NCI-H446 (cell line): ENCODE measurements at regions not wholly inside any gene's neighbourhood (a gene's known extent, or its start where the extent isn't known, plus 50 kb on each side); places are given as distances from the start of the nearest gene placed in this dataset.

ENCODE experiments used
- DNase-seq, 2 experiments: peaks; one replicate each; lab custom pipeline; 2025; lab: John Stamatoyannopoulos, UW

DNA sequence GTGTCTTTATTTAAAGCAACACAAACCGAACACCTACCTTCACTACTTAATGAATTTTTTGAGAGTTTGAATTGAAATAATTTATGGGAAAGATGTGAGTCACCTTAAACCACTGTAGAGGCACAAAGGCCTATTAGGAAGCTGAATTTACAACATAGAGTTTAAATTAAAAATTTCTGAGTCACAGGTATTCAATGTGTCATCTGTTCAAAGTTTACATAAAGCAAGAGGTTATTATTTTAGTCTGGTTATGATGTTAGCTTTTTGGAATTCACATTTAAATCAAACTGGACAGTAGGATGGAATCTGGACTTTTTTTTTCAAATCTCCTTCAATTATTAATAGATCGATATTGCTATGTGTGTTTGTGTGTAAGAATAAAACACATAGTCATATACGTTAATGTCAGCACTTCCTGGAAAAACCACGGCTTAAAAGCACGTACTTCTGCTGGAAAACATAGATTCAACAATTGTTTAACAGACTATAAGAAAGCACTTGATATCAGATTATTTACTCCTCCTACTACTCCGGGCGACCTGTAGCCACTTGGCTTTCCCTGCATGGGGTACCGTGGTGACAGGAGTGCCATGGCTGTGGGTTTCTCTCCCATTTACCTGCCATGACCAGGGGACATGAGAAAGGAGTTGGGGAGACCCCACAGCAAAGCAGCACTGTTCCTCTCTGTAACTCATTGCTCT is 638.6 kb downstream of the SEMA5A start:
- no peak for DNase-seq

DNA sequence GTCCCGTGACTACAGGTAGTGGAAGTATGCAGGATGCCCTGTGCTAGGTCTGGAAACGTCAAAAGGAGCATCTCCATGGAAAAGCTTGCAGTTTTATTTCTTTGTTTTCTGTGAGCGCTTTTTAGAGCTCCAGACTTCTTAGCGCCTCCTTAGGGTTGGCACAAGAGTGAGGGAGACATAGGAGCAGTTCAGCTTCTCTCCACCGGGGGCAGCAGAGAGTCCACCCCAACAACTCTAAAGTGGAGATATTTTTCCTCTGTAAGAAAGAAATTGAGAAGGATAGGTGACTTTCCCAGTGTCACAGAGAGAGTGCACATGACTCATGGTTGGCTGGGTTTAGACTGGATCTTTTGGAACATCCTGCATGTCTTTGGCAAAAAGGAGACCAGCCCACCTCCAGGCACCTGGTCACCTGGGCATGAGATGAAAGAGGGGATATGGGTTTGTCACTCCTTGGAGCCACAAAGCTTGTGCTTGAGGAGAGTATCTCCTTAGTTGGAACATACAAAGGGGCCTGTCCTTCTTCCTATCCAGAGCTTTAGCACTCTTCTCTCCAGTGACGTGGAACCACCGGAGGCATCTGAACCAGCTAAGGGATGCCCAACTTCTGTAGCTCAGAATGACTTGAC is 637.7 kb downstream of the SEMA5A start:
- DNase-seq, result peak; percentile 1 to 36

DNA sequence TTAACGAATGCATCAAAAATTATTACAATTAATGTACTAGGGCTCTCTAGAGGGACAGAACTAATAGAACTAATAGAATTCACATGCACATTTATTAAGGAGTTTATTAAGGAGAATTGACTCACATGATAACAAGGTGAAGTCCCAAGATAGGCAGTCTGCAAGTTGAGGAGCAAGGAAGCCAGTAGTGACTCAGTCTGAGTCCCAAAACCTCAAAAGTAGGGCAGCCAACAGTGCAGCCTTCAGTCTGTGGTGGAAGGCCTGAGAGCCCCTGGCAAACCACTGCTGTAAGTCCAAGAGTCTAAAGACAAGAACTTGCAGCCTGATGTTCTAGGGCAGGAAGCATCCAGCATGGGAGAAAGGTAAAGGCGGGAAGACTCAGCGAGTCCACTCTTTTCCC is 633.8 kb downstream of the SEMA5A start:
- no peak for DNase-seq

GRCh38 chr5:8913522-8913921 is 632.4 kb downstream of the SEMA5A start:
- no peak for DNase-seq

- DNase-seq, result no peak
Observed at GRCh38 chr5:8919096-8919495, 626.8 kb downstream of the SEMA5A start.

DNA sequence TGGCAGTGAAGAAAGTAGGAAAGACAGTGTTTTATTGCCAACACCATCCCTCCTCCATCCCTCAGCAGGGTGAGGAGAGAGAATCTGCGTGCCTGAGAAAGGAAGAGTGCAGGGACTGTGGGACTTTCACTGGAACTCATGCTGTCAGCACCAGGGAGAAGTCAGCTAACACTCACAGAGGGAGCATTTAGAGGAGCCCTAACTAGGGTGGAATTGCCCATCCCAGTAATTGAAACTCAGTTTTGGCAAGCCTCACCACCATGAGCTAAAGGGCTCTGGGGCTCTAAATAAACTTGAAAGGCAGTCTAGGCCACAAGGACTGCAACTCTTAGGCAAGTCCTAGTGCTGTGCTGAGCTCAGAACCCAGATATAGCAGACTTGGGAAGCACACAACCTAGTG is 622.3 kb downstream of the SEMA5A start:
- DNase-seq, result no peak

DNA sequence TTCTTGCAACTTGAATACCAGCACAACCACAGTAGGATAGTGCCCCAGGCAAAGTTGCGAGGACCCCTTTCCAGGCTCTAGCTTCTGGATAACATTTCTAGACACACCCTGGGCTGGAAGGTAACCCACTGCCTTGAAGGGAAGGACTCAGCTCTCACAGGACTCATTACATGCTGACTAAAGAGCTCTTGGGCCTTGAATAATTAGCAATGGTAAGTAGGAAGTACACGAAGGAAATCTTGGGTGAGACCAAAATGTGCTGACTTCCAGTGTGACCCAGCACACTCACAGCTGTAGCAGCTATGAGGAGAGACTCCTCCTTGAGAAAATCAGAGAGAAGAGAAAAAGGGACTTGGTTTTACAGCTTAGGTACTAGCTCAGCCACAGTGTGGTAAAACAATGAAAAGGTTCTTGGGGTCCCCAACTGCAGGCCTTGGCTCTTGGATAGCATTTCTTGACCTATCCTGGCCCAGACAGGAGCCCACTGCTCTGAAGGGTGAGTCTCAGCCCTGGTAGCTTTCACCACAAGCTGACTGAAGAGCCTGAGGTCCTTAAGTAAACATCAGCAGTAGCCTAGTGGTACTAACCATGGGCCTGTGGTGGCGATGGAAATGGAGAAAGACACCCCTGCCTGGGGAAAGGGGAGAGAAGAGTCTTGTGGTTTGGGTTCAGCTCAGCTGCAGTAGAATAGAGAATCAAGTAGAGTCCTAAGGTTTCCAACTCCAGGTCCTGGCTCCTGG is 621.7 kb downstream of the SEMA5A start:
- DNase-seq, result no peak

DNA sequence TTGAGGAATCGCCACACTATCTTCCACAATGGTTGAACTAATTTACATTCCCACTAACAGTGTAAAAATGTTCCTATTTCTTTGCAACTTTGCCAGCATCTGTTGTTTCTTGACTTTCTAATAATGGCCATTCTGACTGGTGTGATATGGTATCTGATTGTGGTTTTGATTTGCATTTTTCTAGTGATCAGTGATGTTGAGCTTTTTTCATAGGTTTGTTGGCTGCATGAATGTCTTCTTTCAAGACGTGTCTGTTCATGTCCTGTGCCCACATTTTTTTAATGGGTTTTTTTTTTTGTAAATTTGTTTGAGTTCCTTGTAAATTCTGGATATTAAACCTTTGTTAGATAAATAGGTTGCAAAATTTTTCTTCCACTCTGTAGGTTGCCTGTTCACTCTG is 615.9 kb downstream of the SEMA5A start:
- DNase-seq, result no peak

- no peak for DNase-seq
Observed at GRCh38 chr5:8934455-8934854, 611.4 kb downstream of the SEMA5A start.

- no peak for DNase-seq
Observed at GRCh38 chr5:8940934-8941333, 604.9 kb downstream of the SEMA5A start.

GRCh38 chr5:8943301-8943700 is 602.6 kb downstream of the SEMA5A start:
- DNase-seq, result no peak

- no peak for DNase-seq
Observed at GRCh38 chr5:8944005-8944404, 601.9 kb downstream of the SEMA5A start.

- DNase-seq, result no peak
Observed at GRCh38 chr5:8945972-8946371, 599.9 kb downstream of the SEMA5A start.

DNA sequence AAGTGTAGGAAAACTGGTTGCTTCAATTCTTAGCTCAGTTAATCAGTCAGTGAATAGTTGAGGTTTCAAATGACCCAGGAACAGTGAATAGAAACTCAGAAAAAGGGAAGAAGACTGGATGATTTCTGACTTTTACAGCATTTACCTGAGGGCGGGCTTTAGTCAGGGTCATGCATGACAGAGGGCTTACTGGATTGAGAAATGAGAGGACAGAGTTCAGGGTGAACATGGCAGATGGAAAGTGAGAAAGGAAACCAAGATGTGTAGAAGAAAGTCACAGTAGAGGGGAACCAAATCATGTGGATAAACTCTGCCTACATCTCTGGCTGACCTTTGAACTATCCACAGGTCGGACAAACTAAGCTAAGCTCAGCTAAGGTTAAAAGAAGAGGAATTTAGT is 596.0 kb downstream of the SEMA5A start:
- DNase-seq, result no peak

DNA sequence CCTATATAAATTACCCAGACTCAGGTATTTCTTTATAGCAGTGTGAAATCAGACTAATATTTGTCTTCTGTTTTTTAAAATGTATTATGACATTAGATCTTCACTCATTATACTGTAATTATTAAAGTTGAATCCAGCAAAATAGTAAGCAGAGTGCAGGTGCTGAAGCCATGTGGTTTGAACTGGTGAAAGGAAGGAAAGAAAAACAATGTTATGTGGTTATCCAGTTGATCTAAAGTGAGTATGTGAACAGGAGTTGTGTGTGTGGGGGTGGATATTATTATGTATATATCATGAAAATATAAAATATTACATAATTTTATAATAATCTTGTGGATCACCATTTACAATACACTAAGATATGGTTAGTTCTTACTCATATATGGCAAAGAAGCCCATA is 593.7 kb downstream of the SEMA5A start:
- no peak for DNase-seq

- no peak for DNase-seq
Observed at GRCh38 chr5:8953016-8953415, 592.9 kb downstream of the SEMA5A start.

GRCh38 chr5:8953911-8954438 is 591.9 kb downstream of the SEMA5A start:
- DNase-seq, result no peak

DNA sequence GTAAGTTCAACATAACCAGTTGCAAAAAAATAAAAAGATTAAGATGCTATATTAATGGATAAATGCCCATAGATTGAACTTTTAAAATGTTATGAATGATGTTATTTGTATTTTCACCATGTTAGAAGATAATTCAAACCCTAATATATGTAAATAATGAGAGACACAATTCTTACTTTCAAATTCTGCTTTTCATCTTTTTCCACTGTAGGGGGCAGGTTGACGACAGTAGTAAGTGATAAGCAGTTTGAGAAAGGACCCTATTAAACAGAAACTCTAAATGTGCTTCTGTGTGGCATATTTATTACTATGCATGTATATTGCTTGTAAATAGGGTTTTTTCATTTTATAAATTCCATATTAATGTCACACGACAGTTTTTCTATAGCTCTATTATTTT is 591.1 kb downstream of the SEMA5A start:
- DNase-seq, result no peak

DNA sequence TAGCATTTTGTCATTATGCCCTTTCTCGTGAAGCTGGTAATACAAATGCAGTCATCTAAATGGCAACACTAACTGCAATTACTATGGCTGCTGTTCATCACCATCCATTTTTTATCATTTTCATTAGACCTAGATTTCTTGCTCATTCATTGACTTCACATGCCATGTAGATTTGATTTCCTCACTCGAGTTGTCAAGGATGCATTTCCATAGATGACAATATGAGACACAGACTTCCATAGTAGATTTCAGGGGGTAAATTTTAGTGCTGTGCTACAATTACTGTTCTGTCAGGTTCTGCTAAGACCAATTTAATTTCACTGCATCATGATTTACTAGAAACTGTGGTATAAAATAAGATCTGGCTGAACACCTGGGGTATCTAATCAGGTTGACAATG is 589.2 kb downstream of the SEMA5A start:
- no peak for DNase-seq

DNA sequence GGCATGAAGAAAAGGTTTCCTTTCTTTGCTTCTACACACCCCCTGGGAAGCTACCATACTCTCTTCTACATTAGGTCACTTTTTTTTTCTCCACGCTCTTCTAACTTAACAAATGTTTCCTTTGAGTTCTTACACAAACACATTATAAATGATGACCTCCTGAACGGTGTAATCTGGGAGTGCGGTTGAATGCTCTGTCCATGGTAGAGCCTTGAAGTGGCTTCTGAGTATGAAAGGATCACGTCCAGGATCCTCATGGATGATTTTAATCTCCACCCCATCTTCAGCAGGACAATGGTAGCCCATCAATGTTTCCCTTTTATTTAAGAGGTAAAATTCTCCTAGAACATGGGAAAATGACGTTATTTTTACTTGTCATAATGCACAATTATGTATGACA is 587.3 kb downstream of the SEMA5A start:
- DNase-seq, result no peak

DNA sequence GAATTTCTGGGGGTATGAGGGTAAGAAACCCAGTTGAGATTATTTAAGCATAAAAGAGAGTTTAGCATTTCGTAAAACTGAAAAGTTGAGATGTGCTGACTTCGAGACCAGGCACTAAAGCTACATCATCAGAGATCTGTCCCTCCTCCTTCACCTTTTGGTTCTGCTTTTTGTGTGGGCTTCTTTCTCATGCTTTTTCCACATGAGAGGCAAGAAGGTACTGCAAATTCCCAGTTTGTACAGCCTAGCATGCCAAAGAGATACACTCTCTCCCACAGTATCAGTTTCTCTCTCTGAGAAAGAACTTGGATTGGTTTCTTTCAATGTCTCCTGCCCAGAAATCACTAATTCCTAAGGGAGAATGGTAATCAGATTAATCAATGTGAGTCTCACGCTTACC is 584.7 kb downstream of the SEMA5A start:
- no peak for DNase-seq

DNA sequence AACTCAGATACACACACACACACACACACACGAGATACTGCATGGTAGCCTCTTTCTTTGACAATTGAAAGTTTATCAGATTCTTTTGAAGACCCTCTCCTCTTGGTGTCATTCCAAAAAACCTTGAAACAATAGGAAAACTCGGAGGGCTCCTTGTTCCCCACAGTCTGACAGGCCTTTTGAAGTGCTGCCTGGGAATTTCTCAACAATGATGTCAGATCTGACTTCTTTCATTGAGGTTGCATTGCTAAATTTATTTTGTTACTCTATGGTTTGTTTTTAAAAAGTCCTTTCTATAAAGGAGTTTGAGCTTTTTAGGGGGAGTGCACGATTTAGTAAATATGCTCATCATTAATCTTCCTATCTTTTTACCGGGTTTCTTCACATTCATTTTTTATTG is 583.9 kb downstream of the SEMA5A start:
- no peak for DNase-seq

- DNase-seq, result no peak
Observed at GRCh38 chr5:8981016-8981415, 564.9 kb downstream of the SEMA5A start.
